ENCODE measurements at regions not wholly inside any gene's neighbourhood (a gene's known extent, or its start where the extent isn't known, plus 50 kb on each side); places are given as distances from the start of the nearest gene placed in this dataset.

DNA sequence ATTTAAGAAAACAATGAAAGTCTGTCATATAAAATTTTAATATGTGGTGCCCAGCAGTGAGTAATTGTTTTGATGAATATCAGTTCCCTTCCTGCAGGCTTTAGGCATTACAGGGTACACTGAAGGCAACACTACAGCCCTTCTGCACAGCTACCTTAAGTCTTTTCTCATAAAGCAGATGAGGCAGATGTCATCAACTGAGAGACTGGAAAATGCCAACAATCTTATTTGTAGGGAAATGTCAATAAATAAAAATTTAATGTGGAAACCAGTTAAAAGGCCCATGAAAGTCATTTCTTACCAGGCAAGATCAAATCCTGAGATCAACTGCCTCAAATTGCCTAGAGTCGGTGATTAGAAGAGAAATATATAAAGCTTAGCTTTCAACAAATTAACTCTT is 193.4 kb upstream of the NWD2 start:
- Histone ChIP-seq H3K27me3 (ENCODE audit: insufficient read depth, low read depth, low read length) (no peaks in the 10 kb centered on the region), H3K4me2 (ENCODE audit: low read length) (no peak overlapping the region), H3K9me2 (ENCODE audit: insufficient read depth, low read length) (no peaks in the 10 kb centered on the region), H4K20me1 (ENCODE audit: insufficient read depth) (no peaks in the 10 kb centered on the region), H3F3A (ENCODE audit: insufficient read depth, low read length, poor library complexity, severe bottlenecking) (no peaks in the 10 kb centered on the region), H3K4me3 (ENCODE audit: low read length) (no peak overlapping the region), H3K9me3 (ENCODE audit: low read length) (no peaks in the 10 kb centered on the region), H2AFZ (ENCODE audit: low read depth, low read length) (no peak overlapping the region), H3K79me2 (replicated peaks; ENCODE audit: insufficient read depth, low read length) (no peaks in the 10 kb centered on the region), H3K9ac (ENCODE audit: low read length) (no peak overlapping the region), H3K36me3 (ENCODE audit: insufficient read depth, low read length) (no peaks in the 10 kb centered on the region), H3K27ac (ENCODE audit: low read length) (no peak overlapping the region)
- TF ChIP-seq, protein P1, sequence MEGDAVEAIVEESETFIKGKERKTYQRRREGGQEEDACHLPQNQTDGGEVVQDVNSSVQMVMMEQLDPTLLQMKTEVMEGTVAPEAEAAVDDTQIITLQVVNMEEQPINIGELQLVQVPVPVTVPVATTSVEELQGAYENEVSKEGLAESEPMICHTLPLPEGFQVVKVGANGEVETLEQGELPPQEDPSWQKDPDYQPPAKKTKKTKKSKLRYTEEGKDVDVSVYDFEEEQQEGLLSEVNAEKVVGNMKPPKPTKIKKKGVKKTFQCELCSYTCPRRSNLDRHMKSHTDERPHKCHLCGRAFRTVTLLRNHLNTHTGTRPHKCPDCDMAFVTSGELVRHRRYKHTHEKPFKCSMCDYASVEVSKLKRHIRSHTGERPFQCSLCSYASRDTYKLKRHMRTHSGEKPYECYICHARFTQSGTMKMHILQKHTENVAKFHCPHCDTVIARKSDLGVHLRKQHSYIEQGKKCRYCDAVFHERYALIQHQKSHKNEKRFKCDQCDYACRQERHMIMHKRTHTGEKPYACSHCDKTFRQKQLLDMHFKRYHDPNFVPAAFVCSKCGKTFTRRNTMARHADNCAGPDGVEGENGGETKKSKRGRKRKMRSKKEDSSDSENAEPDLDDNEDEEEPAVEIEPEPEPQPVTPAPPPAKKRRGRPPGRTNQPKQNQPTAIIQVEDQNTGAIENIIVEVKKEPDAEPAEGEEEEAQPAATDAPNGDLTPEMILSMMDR (IDR thresholded peaks at IDR 0.05; ENCODE audit: poor library complexity, severe bottlenecking): no peak
- no peak for TF ChIP-seq TAF1 (IDR thresholded peaks at IDR 0.05; ENCODE audit: low read depth)
- TF ChIP-seq RAD21 (conservative IDR thresholded peaks at IDR 0.05): no peak
- TF ChIP-seq POLR2AphosphoS5 (IDR thresholded peaks at IDR 0.05): no peak
- no peak for TF ChIP-seq MXI1 (conservative IDR thresholded peaks at IDR 0.05; ENCODE audit: poor library complexity, severe bottlenecking)
- no peak for TF ChIP-seq EP300 (conservative IDR thresholded peaks at IDR 0.05; ENCODE audit: poor library complexity, severe bottlenecking)
- TF ChIP-seq SMC3 (conservative IDR thresholded peaks at IDR 0.05; ENCODE audit: poor library complexity): no peak
- no peak for TF ChIP-seq EZH2 (IDR thresholded peaks at IDR 0.05; ENCODE audit: borderline replicate concordance, insufficient read depth, low read length, poor library complexity, severe bottlenecking)
- TF ChIP-seq, protein P2, sequence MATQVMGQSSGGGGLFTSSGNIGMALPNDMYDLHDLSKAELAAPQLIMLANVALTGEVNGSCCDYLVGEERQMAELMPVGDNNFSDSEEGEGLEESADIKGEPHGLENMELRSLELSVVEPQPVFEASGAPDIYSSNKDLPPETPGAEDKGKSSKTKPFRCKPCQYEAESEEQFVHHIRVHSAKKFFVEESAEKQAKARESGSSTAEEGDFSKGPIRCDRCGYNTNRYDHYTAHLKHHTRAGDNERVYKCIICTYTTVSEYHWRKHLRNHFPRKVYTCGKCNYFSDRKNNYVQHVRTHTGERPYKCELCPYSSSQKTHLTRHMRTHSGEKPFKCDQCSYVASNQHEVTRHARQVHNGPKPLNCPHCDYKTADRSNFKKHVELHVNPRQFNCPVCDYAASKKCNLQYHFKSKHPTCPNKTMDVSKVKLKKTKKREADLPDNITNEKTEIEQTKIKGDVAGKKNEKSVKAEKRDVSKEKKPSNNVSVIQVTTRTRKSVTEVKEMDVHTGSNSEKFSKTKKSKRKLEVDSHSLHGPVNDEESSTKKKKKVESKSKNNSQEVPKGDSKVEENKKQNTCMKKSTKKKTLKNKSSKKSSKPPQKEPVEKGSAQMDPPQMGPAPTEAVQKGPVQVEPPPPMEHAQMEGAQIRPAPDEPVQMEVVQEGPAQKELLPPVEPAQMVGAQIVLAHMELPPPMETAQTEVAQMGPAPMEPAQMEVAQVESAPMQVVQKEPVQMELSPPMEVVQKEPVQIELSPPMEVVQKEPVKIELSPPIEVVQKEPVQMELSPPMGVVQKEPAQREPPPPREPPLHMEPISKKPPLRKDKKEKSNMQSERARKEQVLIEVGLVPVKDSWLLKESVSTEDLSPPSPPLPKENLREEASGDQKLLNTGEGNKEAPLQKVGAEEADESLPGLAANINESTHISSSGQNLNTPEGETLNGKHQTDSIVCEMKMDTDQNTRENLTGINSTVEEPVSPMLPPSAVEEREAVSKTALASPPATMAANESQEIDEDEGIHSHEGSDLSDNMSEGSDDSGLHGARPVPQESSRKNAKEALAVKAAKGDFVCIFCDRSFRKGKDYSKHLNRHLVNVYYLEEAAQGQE (IDR thresholded peaks at IDR 0.05; ENCODE audit: borderline replicate concordance): no peak

DNA sequence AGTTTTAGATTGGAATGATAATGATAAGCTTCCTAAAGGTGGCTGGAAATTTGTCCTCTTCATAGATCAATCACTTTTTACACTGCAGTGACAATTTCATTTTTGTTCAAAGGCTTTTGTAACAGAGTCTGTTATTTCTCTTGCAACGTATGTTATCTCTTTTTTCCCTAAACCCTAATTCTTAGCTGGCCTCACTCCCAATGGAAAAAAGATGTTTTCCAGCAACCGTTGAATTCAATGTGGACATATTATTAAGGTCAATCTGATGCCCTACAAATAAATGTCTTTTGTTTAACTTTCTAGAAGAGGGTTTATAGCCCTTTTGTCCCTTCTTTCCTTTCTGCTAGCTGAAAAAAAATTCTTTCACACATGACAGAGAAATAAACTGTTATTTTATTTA is 192.7 kb upstream of the NWD2 start:
- Histone ChIP-seq H3K9me3 (ENCODE audit: low read length) (no peaks in the 10 kb centered on the region), H3K27me3 (ENCODE audit: insufficient read depth, low read depth, low read length) (no peaks in the 10 kb centered on the region), H2AFZ (ENCODE audit: low read depth, low read length) (no peak overlapping the region), H3K36me3 (ENCODE audit: insufficient read depth, low read length) (no peaks in the 10 kb centered on the region), H3K9me2 (ENCODE audit: insufficient read depth, low read length) (no peaks in the 10 kb centered on the region), H3F3A (ENCODE audit: insufficient read depth, low read length, poor library complexity, severe bottlenecking) (no peaks in the 10 kb centered on the region), H3K4me2 (ENCODE audit: low read length) (no peak overlapping the region), H3K9ac (ENCODE audit: low read length) (no peak overlapping the region), H4K20me1 (ENCODE audit: insufficient read depth) (no peaks in the 10 kb centered on the region), H3K27ac (ENCODE audit: low read length) (no peak overlapping the region), H3K79me2 (replicated peaks; ENCODE audit: insufficient read depth, low read length) (no peaks in the 10 kb centered on the region), H3K4me3 (ENCODE audit: low read length) (no peak overlapping the region)
- TF ChIP-seq TAF1 (IDR thresholded peaks at IDR 0.05; ENCODE audit: low read depth) (no peak), POLR2AphosphoS5 (IDR thresholded peaks at IDR 0.05) (no peak), MXI1 (conservative IDR thresholded peaks at IDR 0.05; ENCODE audit: poor library complexity, severe bottlenecking) (no peak), EZH2 (IDR thresholded peaks at IDR 0.05; ENCODE audit: borderline replicate concordance, insufficient read depth, low read length, poor library complexity, severe bottlenecking) (no peak), SMC3 (conservative IDR thresholded peaks at IDR 0.05; ENCODE audit: poor library complexity) (no peak), RAD21 (conservative IDR thresholded peaks at IDR 0.05) (no peak), EP300 (conservative IDR thresholded peaks at IDR 0.05; ENCODE audit: poor library complexity, severe bottlenecking) (no peak)
- TF ChIP-seq, protein P1 (IDR thresholded peaks at IDR 0.05; ENCODE audit: poor library complexity, severe bottlenecking): no peak
- TF ChIP-seq, protein P2 (IDR thresholded peaks at IDR 0.05; ENCODE audit: borderline replicate concordance): no peak

Data from neural cell (in vitro differentiated cells).